D721Med (cell line): ENCODE measurements at regions not wholly inside any gene's neighbourhood (a gene's known extent, or its start where the extent isn't known, plus 50 kb on each side); places are given as distances from the start of the nearest gene placed in this dataset.

Source experiments
- DNase-seq: peaks from one replicate; pipeline ENCODE4 v3.0.0; 2011; ENCODE audit warnings: low spot score; ENCODE audit not compliant: insufficient read length
- FAIRE-seq: peaks from 2 replicates; lab custom pipeline; 2011; peaks lifted over from hg19 to GRCh38; lab: Jason Lieb, UNC
- CTCF ChIP-seq: IDR thresholded peaks from 2 replicates; pipeline ENCODE4 v1.5.1; 2012; ENCODE audit warnings: mild to moderate bottlenecking, control low read depth; ENCODE audit not compliant: insufficient read depth; ENCODE audit errors: missing control alignments

GRCh38 chr3:145368748-145369147 is 792.2 kb downstream of the PLOD2 start:
- TF ChIP-seq CTCF = no peak
- FAIRE-seq = no peak

GRCh38 chr3:145370870-145371269 is 790.1 kb downstream of the PLOD2 start:
- no peak for TF ChIP-seq CTCF
- DNase-seq = no peak
- no peak for FAIRE-seq

More at GRCh38 chr3:145368748-145369147, 792.2 kb downstream of the PLOD2 start:
- DNase-seq = no peak

GRCh38 chr3:145377301-145377700 is 783.7 kb downstream of the PLOD2 start:
- DNase-seq (no peak), FAIRE-seq (no peak)
- TF ChIP-seq CTCF = no peak

- DNase-seq = no peak
- TF ChIP-seq CTCF = no peak
- no peak for FAIRE-seq
Observed at GRCh38 chr3:145383416-145383815, 777.6 kb downstream of the PLOD2 start.

- FAIRE-seq = no peak
- TF ChIP-seq CTCF = no peak
- DNase-seq = no peak
Observed at GRCh38 chr3:145384307-145384706, 776.7 kb downstream of the PLOD2 start.

GRCh38 chr3:145387211-145387610 is 773.8 kb downstream of the PLOD2 start:
- TF ChIP-seq CTCF = no peak
- FAIRE-seq (no peak), DNase-seq (no peak)

GRCh38 chr3:145395421-145395820 is 765.6 kb downstream of the PLOD2 start:
- no peak for FAIRE-seq
- TF ChIP-seq CTCF = no peak
- DNase-seq = no peak
